Nephron (organoid): ENCODE measurements at regions not wholly inside any gene's neighbourhood (a gene's known extent, or its start where the extent isn't known, plus 50 kb on each side); places are given as distances from the start of the nearest gene placed in this dataset.

Source experiments
- H3K27ac Mint-ChIP-seq, 3 experiments: 2 replicates each; pipeline ENCODE4 v1.8.0; 2020; ENCODE audit warnings: mixed read lengths in 3 of 3, mild to moderate bottlenecking in 2 of 3, moderate library complexity in 1 of 3
- H3K27me3 Mint-ChIP-seq: 2 replicates; pipeline ENCODE4 v1.8.0; 2021; ENCODE audit warnings: low read depth, mild to moderate bottlenecking, moderate library complexity, mixed read lengths
- H3K36me3 Mint-ChIP-seq: 2 replicates; pipeline ENCODE4 v1.8.0; 2020; ENCODE audit warnings: low read depth, mixed read lengths
- H3K4me1 Mint-ChIP-seq: 2 replicates; pipeline ENCODE4 v1.8.0; 2020; ENCODE audit warnings: mixed read lengths
- H3K4me3 Mint-ChIP-seq, 3 experiments: 2 replicates each; pipeline ENCODE4 v1.8.0; 2020; ENCODE audit warnings: mild to moderate bottlenecking in 3 of 3, mixed read lengths in 3 of 3, moderate library complexity in 2 of 3
- H3K9me3 Mint-ChIP-seq: 2 replicates; pipeline ENCODE4 v1.8.0; 2020; ENCODE audit warnings: mixed read lengths
- TF ChIP-seq, protein P1 (sequence below), 3 experiments: fragments of 200-600 bp; sonication (generic); IDR thresholded peaks; one replicate each; pipeline ENCODE4 v1.5.0; 2021; ENCODE audit warnings: antibody characterized with exemption in 3 of 3; ENCODE audit not compliant: unreplicated experiment in 3 of 3

DNA sequence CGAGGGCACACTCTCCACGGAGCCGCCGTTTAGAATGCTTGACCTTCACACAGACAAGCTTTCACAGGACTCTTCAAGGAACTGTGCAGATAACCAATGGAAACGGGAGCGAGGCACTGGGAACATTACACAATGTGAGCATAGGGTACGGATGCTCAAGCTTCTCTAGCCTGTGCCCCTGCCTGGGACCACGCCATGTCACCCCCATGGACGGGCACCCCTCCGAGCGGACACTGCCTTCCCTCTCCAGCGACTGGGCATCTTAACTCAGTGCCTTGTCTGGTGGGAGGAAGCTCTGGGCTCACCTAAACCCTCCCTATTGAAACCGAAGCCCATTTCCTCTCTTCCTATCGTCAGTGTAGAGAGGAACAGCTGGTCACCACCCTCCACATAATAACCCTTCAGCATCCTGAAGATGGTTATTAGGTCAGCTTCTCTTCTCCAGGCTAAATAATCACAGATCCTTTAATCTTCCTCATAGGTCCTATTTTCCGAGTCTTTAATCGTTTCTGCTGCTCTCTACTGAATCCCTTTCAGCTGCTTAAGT, 626.7 kb downstream of the GALR1 start:
- Mint-ChIP-seq H3K9me3 (no peaks in the 10 kb centered on the region), H3K27me3 (peaks cover 13% of the 10 kb centered on the region), H3K4me3 (no peak overlapping the region), H3K27ac (no peak overlapping the region), H3K36me3 (no peaks in the 10 kb centered on the region), H3K4me1 (no peaks in the 10 kb centered on the region)
- TF ChIP-seq, protein P1, sequence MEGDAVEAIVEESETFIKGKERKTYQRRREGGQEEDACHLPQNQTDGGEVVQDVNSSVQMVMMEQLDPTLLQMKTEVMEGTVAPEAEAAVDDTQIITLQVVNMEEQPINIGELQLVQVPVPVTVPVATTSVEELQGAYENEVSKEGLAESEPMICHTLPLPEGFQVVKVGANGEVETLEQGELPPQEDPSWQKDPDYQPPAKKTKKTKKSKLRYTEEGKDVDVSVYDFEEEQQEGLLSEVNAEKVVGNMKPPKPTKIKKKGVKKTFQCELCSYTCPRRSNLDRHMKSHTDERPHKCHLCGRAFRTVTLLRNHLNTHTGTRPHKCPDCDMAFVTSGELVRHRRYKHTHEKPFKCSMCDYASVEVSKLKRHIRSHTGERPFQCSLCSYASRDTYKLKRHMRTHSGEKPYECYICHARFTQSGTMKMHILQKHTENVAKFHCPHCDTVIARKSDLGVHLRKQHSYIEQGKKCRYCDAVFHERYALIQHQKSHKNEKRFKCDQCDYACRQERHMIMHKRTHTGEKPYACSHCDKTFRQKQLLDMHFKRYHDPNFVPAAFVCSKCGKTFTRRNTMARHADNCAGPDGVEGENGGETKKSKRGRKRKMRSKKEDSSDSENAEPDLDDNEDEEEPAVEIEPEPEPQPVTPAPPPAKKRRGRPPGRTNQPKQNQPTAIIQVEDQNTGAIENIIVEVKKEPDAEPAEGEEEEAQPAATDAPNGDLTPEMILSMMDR (IDR thresholded peaks at IDR 0.05; ENCODE audit: unreplicated experiment in 3 of 3), result no peak

DNA sequence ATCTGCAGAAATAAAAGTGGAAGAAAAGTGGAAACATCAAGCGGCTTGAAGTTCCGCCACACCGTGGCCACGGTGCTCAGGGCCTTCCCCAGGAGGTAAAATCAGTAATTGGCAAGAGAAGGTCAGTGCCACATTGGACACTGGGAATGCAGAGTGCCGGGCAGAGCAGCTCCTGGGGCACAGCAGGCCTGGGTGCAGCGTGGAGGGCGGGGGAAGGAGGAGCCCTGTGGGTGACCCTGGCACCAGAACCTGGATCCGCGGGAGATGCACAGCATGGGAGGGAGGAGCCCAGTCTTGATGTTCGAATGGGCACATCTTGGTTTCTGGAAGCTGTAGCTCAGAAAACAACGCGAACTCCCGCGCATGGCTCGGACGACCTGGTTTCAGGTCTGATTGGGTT, 630.2 kb downstream of the GALR1 start:
- H3K4me1 Mint-ChIP-seq, result no peaks in the 10 kb centered on the region
- H3K9me3 Mint-ChIP-seq, result peaks cover 3% of the 10 kb centered on the region
- TF ChIP-seq, protein P1 (IDR thresholded peaks at IDR 0.05; ENCODE audit: unreplicated experiment in 3 of 3), result no peak
- H3K27me3 Mint-ChIP-seq, result peaks cover 9% of the 10 kb centered on the region
- H3K4me3 Mint-ChIP-seq, result no peak overlapping the region
- H3K36me3 Mint-ChIP-seq, result no peaks in the 10 kb centered on the region
- no peak overlapping the region for H3K27ac Mint-ChIP-seq

DNA sequence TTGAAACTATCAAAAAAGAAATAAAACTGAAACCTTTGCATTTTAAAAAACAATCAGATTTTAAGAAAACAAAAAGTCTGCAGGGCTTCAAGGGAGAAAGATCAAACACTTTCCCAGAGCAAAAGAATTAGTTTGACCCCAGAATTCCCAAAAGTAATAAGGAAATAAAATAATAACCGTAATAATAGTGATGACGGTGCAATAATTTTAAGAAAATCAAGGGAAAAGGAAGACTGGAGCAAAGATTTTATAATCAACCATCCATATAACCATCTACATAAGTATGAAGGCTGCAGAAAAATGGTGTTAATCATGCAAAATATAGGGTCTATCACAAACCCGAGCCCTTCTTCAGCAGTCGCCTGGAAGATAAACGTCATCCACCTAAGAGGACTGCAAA, 634.8 kb downstream of the GALR1 start:
- Mint-ChIP-seq H3K27me3 (peaks cover 6% of the 10 kb centered on the region), H3K36me3 (no peaks in the 10 kb centered on the region), H3K9me3 (peaks cover 3% of the 10 kb centered on the region), H3K4me1 (no peaks in the 10 kb centered on the region), H3K4me3 (no peak overlapping the region), H3K27ac (no peak overlapping the region)
- TF ChIP-seq, protein P1 (IDR thresholded peaks at IDR 0.05; ENCODE audit: unreplicated experiment in 3 of 3), result no peak

DNA sequence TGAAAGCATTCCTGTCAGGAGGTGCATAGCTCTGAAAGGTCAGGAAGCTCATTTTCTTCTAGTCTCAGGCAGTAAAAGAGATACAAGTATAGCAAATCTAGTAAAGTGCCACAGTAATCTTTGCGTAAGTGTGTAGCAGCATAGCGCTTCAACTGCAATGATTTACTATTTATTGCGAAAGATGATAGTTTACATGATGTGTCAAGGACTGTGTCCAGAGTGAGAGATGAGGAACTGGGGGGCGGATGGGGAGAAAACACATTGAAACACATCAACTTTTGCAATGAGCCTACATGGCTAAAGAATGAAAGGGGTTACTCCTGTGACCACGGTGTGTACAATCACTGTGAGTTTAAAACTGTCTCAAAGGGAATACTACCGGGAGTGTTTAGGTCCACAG, 644.4 kb downstream of the GALR1 start:
- Mint-ChIP-seq H3K36me3 (no peaks in the 10 kb centered on the region), H3K4me1 (no peaks in the 10 kb centered on the region), H3K4me3 (no peak overlapping the region), H3K27ac (no peak overlapping the region), H3K27me3 (peaks cover 28% of the 10 kb centered on the region), H3K9me3 (peaks cover 2% of the 10 kb centered on the region)
- TF ChIP-seq, protein P1 (IDR thresholded peaks at IDR 0.05; ENCODE audit: unreplicated experiment in 3 of 3), result no peak

DNA sequence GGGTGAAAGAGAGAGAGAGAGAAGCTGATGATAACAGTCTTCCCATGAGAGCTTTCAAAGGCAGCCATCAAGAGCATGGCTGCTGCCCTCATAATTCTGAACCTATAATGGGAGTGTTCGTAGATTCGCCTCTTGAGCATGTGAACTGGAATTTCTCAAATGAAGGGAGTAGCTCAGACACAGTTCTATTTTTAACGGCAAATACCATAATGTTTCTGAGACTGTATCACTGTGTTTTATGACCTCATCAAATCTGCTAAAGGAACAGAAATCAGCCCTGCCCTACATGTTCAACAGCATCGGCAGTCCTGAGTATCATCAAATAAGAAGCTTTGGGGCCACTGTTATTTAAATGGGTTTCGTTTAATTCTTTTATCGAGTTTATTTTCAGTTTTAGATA, 645.6 kb downstream of the GALR1 start:
- Mint-ChIP-seq H3K4me3 (no peak overlapping the region), H3K27me3 (peaks cover 36% of the 10 kb centered on the region), H3K36me3 (no peaks in the 10 kb centered on the region), H3K9me3 (peaks cover 2% of the 10 kb centered on the region), H3K27ac (peak overlapping the region in 1 of 3 experiments; percentile 20), H3K4me1 (no peaks in the 10 kb centered on the region)
- TF ChIP-seq, protein P1 (IDR thresholded peaks at IDR 0.05; ENCODE audit: unreplicated experiment in 3 of 3), result no peak

DNA sequence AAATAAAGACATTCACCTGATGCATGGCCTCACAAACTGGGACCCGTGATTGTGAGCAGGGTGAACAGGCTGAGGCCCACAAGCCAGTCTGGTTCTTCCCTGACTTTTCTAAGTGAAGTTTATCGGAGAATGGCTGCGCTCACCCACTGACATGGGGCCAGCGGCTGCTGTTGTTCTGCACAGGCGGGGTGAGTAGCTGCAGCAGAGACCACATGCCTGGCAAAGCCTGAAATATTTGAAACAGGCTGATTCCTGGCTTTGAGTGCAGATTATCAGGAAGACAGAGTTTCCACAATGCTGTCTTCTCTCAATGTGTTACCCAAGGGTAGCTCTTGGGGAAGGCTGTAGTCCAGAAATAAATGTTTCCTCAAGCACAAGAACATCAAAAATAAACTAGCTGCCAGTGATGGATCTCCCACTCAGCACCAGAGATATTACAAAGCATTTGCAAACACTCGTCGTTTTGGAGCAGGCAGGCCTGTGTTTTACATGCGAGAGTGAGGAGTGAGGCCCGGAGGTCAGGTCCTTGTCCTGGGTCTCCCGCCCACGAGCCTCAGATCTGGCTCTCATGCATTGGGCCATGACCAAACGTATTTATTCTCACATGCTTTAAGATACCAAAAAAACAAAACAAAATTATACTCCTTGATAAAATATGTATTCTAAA, 647.1 kb downstream of the GALR1 start:
- TF ChIP-seq, protein P1 (IDR thresholded peaks at IDR 0.05; ENCODE audit: unreplicated experiment in 3 of 3), result no peak
- Mint-ChIP-seq H3K4me3 (no peak overlapping the region), H3K4me1 (no peaks in the 10 kb centered on the region), H3K27me3 (peaks cover 36% of the 10 kb centered on the region), H3K36me3 (no peaks in the 10 kb centered on the region), H3K27ac (peak overlapping the region in 1 of 3 experiments; percentile 82), H3K9me3 (no peaks in the 10 kb centered on the region)
